IPS DF 19.7 (cell line): ENCODE measurements at regions not wholly inside any gene's neighbourhood (a gene's known extent, or its start where the extent isn't known, plus 50 kb on each side); places are given as distances from the start of the nearest gene placed in this dataset.

ENCODE experiments used
- DNase-seq: peaks from one replicate; pipeline ENCODE4 v3.0.0-alpha.2; 2013; ENCODE audit warnings: low read depth, low spot score

DNA sequence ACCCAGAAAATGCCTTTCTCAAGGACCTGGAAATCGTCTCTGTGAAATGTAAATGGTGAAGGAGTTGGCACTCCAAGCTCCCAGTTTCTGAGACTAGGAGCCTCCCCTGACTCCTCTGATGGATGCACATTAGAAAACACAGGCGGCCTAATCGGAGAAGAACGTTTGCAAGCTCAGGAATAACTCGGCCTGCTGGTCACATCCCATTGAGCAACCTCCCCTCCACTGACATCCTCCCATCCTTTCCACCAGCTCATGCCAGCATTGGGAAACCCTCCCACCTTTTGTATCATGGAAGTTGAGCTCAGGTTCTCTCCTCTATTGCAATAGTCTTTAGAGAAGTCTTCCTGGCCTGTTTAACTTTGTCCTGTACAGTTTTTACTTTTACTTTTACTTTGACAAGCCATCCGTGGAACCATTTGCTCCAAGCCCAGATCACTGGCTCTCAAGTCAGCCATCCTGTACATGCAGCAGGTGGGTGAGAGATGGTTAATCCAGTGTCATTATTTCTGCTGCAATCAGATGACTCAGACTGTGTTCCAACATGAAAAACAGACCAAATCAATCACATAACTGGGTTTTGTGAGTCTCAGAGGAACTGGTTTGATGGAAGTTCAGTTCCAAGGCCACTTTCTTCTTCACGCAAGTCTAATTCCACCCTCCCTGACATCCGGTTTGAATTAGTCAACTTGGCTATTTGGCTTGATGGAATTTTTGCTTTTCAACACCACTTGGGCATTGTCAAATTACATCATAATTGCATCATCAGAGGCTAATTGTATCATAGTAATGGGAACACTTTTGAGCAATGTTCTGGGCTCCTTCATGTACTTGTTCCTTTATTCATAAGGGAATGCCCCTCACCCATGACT lies 619.4 kb upstream of the CDH4 start:
- no peak for DNase-seq

DNA sequence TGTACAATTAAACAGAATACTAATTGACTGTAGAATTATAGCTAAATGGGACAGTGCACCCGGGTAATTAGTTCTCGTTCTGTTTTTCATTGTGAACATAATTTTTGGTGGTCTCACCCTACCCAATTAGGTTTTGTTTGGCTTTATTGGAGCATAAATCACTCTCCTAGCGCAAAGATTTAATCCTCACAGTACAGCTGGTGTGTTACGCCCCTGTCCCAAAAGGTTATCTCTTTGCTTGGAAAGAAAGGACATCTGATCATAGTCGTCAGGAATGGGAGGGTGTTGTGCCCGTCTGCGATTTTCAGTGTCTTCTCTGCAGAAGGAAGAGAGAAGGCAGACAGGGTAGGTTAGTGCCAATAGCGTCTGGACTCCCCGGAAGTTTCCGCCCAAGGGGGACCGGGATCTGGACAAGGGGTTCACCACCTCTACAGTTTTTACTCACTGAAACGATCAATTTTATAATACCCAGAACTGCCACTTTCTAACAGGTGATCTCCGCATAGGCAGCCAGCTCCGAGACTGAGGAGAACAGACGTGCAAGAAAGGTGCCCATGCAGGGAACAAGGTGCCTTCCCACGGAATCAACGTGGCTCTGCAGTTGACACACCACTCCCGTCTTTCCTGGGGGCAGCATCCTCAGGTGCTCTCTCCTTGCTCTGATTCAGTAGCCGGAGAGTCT lies 617.4 kb upstream of the CDH4 start:
- DNase-seq = no peak

DNA sequence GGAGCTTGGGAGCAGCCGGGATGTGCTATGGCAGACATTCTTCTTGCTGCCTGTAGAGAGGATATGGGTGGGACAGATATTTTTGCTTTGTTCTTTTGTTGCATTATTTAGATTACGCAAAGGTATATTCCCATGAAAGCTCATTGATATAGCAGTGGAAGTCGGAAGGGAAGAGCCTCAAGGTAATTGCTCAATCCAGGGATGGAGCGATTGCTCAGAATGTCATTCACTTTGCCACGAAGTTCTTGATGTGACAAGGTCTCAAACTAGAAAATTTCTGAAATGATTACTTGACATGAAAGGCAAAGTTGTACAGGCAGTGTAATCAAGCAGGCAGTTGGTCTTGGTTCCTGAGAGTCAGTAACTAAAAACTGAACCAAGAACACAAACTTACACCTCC lies 615.6 kb upstream of the CDH4 start:
- no peak for DNase-seq

DNA sequence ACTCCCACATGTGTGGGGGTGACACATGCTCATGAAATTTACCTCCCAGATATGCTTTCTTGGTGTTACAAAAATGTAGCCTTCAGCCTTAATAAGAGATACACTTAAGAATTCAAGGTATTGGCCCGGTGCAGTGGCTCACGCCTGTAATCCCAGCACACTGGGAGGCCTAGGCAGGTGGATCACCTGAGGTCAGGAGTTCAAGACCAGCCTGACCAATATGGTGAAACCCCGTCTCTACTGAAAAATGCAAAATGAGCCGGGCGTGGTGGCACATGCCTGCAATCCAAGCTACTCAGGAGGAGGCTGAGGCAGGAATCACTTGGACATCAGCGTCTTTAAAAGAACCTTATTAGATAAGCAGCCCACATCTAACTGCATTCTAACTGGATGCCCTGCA lies 614.3 kb upstream of the CDH4 start:
- no peak for DNase-seq

DNA sequence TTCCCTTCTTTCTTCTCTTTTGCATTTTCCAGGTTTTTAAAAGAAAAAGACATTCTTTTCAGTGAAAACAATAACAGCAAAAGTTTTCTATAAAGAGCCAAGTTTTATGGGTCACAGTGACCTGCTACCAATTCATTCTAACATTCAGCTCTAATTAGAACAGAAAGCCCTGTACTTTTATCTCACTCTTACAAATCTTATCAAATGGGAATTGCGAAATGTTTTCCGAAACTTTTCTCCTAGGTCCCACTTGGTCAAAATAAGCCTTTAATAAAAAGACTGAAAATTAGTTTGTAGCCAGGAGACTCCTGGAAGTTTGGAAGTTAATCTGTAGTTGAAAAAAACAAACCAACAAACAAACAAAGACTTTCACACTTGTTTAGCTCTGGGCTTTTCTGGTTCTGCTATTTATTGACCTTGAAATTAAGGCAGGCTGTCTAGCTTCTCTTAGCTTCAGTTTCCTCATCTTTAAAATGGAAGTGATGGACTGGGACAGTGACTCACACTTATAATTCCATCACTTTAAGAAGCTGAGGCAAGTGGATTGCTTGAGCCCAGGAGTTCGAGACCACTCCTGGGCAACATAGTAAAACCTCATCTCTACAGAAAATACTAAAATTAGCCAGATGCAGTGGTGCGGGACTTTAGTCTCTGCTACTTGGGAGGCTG lies 613.5 kb upstream of the CDH4 start:
- DNase-seq = no peak

DNA sequence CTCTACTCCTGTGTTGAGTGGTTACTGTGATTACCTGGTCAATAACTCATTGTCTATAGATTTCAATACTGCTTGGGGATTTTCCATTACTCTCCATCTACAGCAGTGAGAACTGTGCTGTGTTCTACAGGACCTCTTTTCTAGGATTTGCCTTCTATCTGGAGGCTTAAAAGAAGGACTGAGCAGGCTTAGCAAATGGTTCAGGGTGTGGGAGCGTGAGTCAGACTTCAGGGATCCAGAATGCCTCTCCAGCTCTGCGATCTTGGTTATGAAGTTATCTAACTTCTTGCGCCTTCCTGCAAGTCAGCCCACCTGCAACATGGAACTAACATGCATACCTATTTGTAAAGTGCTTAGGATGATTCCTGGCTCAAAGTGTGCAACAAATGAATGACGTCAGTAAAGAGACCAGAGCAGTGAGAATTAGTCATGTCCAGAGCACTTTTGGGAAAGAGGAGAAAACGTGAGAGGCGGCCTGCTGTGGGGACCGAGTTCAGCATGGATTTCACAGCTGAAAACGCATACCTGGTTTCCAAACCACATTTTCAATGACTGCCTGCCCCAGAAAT lies 610.1 kb upstream of the CDH4 start:
- DNase-seq = no peak

DNA sequence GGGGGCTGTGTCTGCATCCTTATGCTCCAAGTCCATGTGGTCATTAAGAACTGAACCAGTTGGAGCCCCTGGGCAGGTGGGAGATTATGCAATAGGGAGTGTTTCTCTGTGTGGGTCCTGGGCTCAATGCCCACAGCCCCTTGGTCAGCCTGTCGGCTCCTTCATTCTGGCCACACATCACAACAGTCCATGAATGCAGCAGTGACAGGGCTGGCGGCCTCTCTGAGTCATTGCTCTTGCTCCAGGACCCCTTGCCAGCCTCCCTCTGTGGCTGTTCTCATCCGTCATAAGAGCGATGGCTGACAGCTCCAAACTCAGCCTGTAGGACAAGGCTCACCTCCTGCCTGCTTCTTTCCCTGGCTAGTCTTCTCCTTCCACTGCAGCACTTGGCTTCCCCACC lies 609.5 kb upstream of the CDH4 start:
- no peak for DNase-seq

DNA sequence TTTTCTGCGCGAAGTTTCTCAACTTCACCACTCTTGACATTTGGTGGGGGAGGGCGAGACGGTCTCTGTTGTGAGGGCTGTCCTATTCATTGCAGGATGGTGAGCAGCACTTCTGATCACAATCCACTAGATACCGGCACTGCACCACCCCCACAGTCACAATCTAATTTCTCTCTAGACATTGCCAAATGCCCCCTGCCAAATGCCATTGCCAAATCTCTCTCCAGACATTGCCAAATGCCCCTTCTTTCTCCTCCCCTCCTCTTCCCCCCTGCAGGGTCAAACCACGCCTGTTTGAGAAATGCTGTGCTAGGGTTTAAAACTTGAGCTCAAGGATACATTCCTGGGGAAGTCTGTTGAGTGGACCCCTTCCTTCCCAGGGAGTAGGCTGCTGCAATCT lies 603.5 kb upstream of the CDH4 start:
- no peak for DNase-seq

DNA sequence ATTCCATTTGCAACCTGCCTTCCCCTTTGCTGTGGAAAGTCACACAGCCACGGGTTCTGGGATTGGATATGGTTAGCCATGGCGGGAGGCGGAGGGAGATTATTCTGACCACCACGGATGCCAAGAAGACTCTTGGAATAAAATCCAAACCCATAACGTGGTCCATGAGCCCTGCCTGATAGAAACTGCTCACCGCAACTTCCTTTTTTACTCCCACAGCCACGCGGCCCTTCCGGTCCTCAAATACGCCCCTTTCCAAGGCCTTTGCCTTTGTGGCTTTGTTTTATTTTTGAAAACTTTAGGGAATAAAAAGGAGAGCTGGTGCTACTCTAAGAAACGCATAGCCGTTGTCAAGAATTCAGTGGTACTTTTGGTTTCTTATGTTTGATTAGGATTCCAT lies 602.5 kb upstream of the CDH4 start:
- DNase-seq = no peak

DNA sequence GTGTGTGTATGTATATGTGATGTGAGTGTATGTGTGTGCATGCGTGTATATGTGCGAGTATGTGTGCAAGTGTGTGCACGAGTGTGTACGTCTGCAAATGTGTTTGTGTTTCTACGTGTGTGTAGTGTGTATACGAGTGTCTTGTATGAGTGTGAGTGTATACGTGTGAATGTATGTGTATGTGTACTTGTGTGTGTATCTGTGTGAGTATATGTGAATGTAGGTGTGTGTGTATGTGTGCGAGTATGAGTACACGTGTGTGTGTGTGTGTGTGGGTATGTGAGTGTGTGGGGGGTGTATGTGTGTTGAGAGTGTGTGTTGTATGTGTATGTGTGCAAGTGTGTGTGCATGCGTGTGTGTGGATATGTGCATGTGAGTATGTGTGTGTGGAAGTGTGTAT lies 602.0 kb upstream of the CDH4 start:
- no peak for DNase-seq

DNA sequence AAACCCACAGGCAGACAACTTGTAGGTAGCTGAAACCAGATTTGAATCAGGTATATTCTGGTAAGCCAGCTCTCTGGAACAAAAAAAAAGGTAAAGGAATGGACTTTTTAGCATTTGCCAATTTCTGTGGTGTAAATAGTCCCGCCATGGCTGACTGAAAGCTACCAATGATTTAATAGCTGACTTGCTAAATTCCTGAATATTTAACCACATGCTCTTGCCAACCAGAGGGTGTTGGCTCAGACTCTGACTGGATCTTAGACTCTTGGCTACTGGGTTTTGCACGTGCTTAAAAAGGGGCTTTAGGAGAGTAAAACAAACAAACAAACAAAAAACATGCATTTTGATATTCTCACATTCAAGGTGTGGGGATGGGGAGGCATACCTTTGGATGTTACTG lies 600.0 kb upstream of the CDH4 start:
- no peak for DNase-seq

DNA sequence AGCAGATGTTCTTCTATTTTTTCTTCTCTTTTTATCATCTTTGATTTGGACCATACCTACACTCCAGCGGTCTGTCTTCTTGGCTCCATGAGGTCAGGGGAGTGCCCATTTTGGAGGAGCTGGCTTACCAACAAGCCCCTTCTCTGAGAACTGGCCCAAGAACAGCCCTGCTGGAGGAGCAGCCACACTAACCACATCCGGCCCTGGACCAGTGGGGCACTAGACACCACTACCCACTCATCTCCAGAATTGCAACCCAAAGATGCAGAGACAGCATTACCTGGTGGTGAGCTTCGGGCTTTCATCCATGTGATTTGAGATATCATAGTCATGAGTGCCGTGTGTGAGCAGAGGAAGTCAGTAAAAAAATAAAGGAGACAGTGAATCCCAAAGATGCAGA lies 599.4 kb upstream of the CDH4 start:
- no peak for DNase-seq

DNA sequence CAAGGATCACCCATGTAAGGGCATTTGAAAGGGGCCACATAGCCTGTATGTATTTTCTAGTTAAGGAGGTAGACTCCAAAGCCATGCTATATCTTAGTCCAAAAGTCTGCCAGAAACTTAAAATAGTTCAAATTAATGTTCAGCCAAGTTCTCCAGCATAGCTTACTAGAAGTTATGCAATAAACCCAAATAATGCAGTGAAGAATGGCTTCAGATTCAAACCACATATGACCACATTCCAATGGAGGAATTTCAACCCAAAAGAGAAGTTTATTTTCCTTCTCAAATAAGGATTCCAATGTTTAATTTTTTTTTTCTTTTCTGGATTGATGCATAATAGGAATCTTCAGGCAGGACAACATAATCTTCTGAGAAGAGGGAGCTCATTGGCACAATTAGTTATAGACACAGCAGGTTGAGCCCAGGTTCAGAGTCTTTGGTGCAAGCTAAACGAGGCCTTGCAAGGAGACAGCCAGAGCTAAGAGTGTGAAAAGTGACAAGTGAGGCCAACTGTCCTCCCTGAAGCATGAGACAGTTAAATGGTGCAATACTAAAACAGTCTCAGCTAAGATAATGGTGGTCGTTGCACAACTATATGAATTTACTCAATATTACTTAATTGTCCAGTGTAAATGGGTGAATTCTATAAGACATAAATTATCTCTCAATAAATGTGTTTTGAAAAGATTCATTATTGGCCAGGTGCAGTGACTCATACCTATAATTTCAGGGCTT lies 598.8 kb upstream of the CDH4 start:
- DNase-seq = no peak

DNA sequence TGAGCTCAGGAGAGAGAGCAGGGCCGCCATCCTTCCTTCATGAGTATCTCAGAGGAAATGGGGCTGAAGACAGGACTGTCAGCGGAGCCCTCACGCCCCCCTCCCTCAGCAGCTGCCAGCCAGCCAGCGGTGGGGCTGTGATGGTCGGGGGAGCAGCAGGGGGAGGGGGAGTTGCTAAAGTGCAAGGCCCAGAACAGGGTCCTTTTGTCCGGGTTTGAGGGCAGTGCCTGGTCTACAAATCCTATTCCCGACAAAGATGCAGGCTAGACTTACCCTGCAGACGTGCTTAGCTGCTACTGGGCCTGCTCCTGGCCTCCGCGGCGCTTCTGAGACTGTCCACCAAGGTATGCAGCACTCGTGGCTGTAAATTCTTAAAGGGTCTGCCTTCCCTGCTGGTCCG lies 593.4 kb upstream of the CDH4 start:
- DNase-seq = no peak

DNA sequence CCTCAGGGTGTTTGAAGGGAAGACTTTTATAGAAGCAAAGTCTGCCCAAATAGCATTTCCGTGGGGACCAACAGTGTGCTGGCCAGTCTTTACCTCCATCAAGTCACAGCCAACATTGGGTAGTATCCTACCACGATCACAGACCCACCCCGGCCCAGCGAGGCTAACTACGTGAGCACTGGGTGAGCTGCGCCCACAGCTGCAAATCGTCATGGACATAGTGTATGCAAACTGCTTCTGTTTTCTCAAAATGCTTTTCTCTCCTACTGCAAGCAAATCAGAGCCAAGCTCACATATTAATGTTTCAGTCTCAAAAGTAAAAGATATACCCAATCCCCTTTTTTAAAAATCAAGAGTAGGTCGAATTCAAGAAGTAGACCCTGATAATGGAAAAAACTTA lies 592.8 kb upstream of the CDH4 start:
- DNase-seq = no peak

DNA sequence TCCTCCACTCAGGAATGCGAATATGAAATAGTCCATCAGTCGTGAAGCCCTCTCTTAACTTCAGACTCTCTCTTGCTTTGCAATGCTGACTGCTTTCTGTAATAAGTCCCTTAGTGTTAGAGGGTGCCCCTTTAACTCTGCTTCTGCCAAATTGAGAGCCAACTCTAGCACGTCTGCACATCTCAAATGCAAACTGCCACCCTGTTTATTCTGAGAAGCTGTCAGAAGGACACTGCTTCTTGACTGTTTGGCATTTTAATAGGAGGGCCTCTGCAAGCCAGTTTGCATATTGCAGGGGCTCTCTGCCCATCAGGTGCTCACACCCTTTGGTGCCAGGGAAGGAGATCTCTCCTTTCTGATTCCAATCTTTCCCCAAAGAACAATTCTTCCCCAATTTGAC lies 589.8 kb upstream of the CDH4 start:
- no peak for DNase-seq

DNA sequence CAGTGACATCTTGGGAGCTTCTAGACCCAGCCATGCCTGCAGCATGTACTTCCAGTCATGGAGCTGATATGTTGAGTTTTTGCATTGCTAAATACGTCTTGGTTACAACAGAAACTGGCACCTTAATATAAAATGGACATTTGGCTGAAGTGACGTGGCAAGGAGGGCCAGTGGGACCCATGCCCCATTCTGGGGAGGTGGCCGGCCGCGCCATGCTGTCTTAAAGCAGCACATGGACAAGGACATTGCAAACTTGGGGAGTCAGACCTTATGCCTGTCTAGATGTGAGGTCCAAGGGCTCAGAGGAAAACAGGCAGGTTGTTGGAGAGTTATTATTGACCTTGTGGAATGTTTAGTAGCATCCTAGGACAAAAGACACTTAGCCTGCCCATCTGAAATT lies 588.0 kb upstream of the CDH4 start:
- no peak for DNase-seq

DNA sequence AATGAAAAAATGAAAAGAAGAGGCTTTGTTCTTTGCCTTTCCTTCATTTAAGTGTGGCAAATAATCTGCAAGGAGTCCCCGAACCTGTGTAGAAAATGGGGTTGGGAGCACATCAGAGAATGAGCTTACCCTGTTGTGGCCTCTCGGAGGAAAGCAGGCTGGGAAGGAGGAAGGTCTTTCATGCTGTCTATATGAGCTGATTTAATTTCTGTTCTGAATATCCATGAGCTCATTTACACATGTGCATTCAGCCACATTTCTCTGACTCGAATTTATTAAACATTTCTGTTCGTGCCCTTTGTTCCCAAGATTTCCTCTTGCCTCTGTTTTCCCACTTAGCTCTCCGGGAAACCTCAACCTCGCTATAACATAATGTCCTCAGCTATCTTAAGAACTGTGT lies 584.4 kb upstream of the CDH4 start:
- DNase-seq = no peak

DNA sequence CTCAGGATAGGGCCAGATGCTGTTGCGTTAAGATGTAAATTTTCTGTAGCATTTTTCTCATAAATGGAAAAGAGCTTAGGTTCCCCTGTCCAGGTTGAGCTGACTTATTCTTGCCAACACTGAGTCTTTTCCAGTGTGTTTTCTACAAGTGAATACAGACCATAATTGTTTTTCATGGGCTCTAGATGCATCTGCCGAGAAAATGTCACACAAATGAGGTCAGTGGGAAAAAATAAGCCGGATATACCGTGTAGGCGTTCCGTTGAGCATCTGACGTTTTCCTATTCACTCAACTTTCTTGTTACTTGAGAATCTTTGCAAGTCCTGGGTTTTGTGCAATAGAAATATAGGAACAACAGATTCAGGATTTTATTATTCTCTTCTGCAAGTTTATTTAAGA lies 582.9 kb upstream of the CDH4 start:
- DNase-seq = no peak

DNA sequence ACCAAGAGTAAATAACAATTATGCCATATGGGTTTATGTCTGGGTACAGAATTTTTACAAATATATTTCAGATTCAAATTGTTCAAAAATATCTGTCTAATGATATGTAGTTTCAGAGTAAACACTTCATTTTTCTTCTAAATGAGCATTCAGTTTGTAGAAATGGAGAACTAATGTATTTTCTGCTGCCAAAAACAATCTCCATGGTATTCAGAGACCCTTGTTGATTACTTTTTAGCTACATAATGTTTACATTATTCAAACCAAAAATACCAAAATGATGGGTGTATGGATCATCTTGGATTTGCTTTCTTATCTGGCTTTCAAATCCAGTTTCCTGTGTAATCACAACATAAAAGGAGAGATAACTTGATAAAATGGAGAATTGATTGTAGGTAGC lies 576.0 kb upstream of the CDH4 start:
- no peak for DNase-seq

DNA sequence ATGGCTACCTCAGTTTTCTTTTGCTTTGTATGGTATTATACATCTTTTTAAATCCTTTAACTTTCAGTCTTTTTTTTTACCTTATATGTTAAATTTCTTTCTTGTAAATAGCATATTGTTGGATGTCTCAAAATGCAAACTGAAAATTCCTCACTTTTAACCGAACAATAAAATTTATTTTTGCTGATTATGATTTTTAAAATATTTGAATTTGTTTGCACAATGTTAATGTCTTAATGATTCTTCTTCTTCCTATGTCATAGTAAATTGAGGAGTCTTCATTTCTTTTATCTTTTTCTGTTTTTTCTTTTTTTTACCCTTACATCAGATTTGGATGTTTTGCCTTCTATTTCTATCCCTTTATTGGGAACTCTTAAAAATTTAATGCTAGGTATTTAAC lies 574.2 kb upstream of the CDH4 start:
- no peak for DNase-seq

DNA sequence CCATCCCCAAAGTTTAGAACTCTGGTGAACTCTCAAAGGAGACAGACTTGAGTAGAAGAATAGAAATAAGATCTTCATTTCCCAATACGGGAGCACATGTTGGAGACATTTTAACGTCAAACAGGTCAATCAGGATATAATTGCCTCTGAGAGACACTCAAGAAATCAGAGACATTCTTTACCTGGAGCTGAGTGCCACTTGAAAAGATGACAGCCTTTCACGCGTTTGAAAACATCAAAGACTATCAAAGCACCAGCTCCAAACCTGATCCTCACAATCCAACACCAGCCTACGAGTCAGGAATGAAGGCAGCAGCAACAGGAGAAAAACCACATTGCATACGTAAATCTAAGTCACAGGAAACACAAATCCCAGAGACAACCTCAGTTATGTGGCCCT lies 571.5 kb upstream of the CDH4 start:
- DNase-seq = no peak
